ENCODE measurements at regions not wholly inside any gene's neighbourhood (a gene's known extent, or its start where the extent isn't known, plus 50 kb on each side); places are given as distances from the start of the nearest gene placed in this dataset.

GRCh38 chr5:97554977-97555643, 372.1 kb upstream of the RIOK2 start:
- TF ChIP-seq CTCF (IDR thresholded peaks at IDR 0.05; ENCODE audit: insufficient read depth, low read length) = no peak
- TF ChIP-seq SPI1 (IDR thresholded peaks at IDR 0.05; ENCODE audit: borderline replicate concordance, low read depth) = no peak
- TF ChIP-seq POLR2AphosphoS5 (IDR thresholded peaks at IDR 0.05; ENCODE audit: low read depth) = no peak
